HepG2 (cell line): ENCODE measurements at regions not wholly inside any gene's neighbourhood (a gene's known extent, or its start where the extent isn't known, plus 50 kb on each side); places are given as distances from the start of the nearest gene placed in this dataset.

ENCODE experiments used
- CTCF ChIP-seq: sonication (generic); formaldehyde crosslinking; IDR thresholded peaks from 2 replicates; pipeline ENCODE4 v1.5.0; 2020; ENCODE audit warnings: mild to moderate bottlenecking, missing genetic modification reagents, moderate library complexity
- HDAC6 ChIP-seq: fragments of 200-600 bp; sonication (generic); IDR thresholded peaks from 2 replicates; pipeline ENCODE4 v1.7.0; 2017; ENCODE audit warnings: mild to moderate bottlenecking, antibody characterized with exemption, low read length, low read depth
- KDM1A ChIP-seq: IDR thresholded peaks from 2 replicates; pipeline ENCODE4 v1.6.1; 2016; ENCODE audit warnings: missing compliant biosample characterization
- ONECUT2 ChIP-seq: sonication (generic); formaldehyde crosslinking; IDR thresholded peaks from 2 replicates; pipeline ENCODE4 v1.4.0; 2020; ENCODE audit warnings: missing genetic modification reagents
- POLR2G ChIP-seq: fragments of 200-400 bp; formaldehyde crosslinking; IDR thresholded peaks from 2 replicates; pipeline ENCODE4 v1.6.1; 2018; ENCODE audit warnings: mild to moderate bottlenecking, low read depth, low read length, moderate library complexity
- SMC3 ChIP-seq: IDR thresholded peaks from 2 replicates; pipeline ENCODE4 v1.6.1; 2011; ENCODE audit warnings: low read length, improper control_type of control experiment
- SP1 ChIP-seq, 2 experiments: fragments of 450-650 bp in 1 of 2; sonication (generic) in 1 of 2; formaldehyde crosslinking in 1 of 2; IDR thresholded peaks; 2 replicates each; pipeline versions ENCODE4 v1.4.0 to v1.6.1; 2016 to 2020; ENCODE audit warnings: missing genetic modification reagents in 1 of 2
- TEAD2 ChIP-seq: sonication (generic); formaldehyde crosslinking; IDR thresholded peaks from 2 replicates; pipeline ENCODE4 v1.9.0; 2021; ENCODE audit warnings: missing genetic modification reagents
- THYN1 ChIP-seq: sonication (generic); formaldehyde crosslinking; IDR thresholded peaks from 2 replicates; pipeline ENCODE4 v1.8.1; 2023; ENCODE audit warnings: low read depth, mild to moderate bottlenecking, moderate library complexity, missing genetic modification reagents, borderline replicate concordance
- TIGD3 ChIP-seq: sonication (generic); formaldehyde crosslinking; IDR thresholded peaks from 2 replicates; pipeline ENCODE4 v1.5.1; 2020; ENCODE audit warnings: mild to moderate bottlenecking, missing genetic modification reagents, borderline replicate concordance
- ZNF530 ChIP-seq: sonication (generic); formaldehyde crosslinking; IDR thresholded peaks from 2 replicates; pipeline ENCODE4 v1.5.0; 2020; ENCODE audit warnings: low read depth, mild to moderate bottlenecking, missing genetic modification reagents
- ZNF589 ChIP-seq: sonication (generic); formaldehyde crosslinking; conservative IDR thresholded peaks from 2 replicates; pipeline ENCODE4 v1.8.0; 2022; ENCODE audit warnings: mild to moderate bottlenecking, moderate library complexity, missing genetic modification reagents
- TF ChIP-seq, protein P1 (sequence below): sonication (generic); formaldehyde crosslinking; IDR thresholded peaks from 2 replicates; pipeline ENCODE4 v1.8.0; 2022; ENCODE audit warnings: missing genetic modification reagents, mild to moderate bottlenecking, inconsistent platforms, borderline replicate concordance

GRCh38 chr3:132964266-132964665, 73.9 kb upstream of the TMEM108 start:
- TF ChIP-seq THYN1 (CRISPR knock-in tag) (no peak), TEAD2 (no peak), SP1 (IDR thresholded peaks at IDR 0.05) (no peak), SP1 (CRISPR knock-in tag; IDR thresholded peaks at IDR 0.05) (no peak), TIGD3 (no peak), ONECUT2 (CRISPR knock-in tag) (no peak), KDM1A (CRISPR knock-in tag) (no peak), ZNF530 (CRISPR knock-in tag) (no peak), ZNF589 (CRISPR knock-in tag) (no peak), SMC3 (no peak), HDAC6 (no peak), POLR2G (no peak), CTCF (CRISPR knock-in tag) (no peak)
- TF ChIP-seq, protein P1, sequence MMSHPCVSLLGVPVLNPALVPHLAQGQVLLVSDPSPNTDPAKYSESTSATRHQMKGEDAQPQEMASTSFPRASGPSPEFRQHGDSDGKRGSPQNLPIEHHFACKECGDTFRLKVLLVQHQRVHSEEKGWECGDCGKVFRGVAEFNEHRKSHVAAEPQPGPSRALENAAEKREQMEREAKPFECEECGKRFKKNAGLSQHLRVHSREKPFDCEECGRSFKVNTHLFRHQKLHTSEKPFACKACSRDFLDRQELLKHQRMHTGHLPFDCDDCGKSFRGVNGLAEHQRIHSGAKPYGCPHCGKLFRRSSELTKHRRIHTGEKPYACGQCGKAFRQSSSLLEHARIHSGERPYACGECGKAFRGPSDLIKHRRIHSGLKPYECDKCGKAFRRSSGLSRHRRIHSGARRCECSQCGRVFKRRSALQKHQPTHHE (CRISPR knock-in tag) = no peak
